Breast epithelium (tissue), 3 donors: ENCODE measurements at regions not wholly inside any gene's neighbourhood (a gene's known extent, or its start where the extent isn't known, plus 50 kb on each side); places are given as distances from the start of the nearest gene placed in this dataset.

Experiments
- CTCF ChIP-seq, 3 donors: fragments of 450-650 bp; IDR thresholded peaks; one replicate each; pipeline ENCODE4 v1.5.1; 2016 to 2017; ENCODE audit warnings: antibody characterized with exemption in 3 of 3, mild to moderate bottlenecking in 3 of 3, moderate library complexity in 3 of 3
- POLR2A ChIP-seq: fragments of 450-650 bp; IDR thresholded peaks from one replicate; pipeline ENCODE4 v1.6.1; 2016; ENCODE audit warnings: antibody characterized with exemption, mild to moderate bottlenecking, moderate library complexity

GRCh38 chr1:221462345-221462744, 279.5 kb downstream of the DUSP10 start:
- TF ChIP-seq POLR2A (no peak), CTCF (IDR thresholded peaks at IDR 0.05) (no peak)
